HepG2 (cell line): ENCODE measurements at regions not wholly inside any gene's neighbourhood (a gene's known extent, or its start where the extent isn't known, plus 50 kb on each side); places are given as distances from the start of the nearest gene placed in this dataset.

ENCODE experiments used
- AFF4 ChIP-seq: sonication (generic); formaldehyde crosslinking; IDR thresholded peaks from 2 replicates; pipeline ENCODE4 v1.4.0; 2020; ENCODE audit warnings: missing genetic modification reagents
- DNMT1 ChIP-seq: sonication (generic); formaldehyde crosslinking; IDR thresholded peaks from 2 replicates; pipeline ENCODE4 v1.5.1; 2020; ENCODE audit warnings: mild to moderate bottlenecking, missing genetic modification reagents
- EP300 ChIP-seq, 3 experiments: sonication (generic) in 1 of 3; formaldehyde crosslinking in 1 of 3; IDR thresholded peaks; 2 replicates each; pipeline versions ENCODE4 v1.5.1 to v1.6.1; 2011 to 2020; ENCODE audit warnings: low read depth in 2 of 3, low read length in 2 of 3, borderline replicate concordance in 1 of 3, improper control_type of control experiment in 1 of 3, mild to moderate bottlenecking in 1 of 3, missing genetic modification reagents in 1 of 3, moderate library complexity in 1 of 3
- FOXJ3 ChIP-seq: sonication (generic); formaldehyde crosslinking; IDR thresholded peaks from 2 replicates; pipeline ENCODE4 v1.4.0; 2020; ENCODE audit warnings: missing genetic modification reagents, mild to moderate bottlenecking, borderline replicate concordance
- HCFC1 ChIP-seq: fragments of 150-350 bp; IDR thresholded peaks from 2 replicates; pipeline ENCODE4 v1.6.1; 2014; ENCODE audit warnings: low read depth, low read length
- HDAC1 ChIP-seq: sonication (generic); formaldehyde crosslinking; IDR thresholded peaks from 2 replicates; pipeline ENCODE4 v1.5.1; 2020; ENCODE audit warnings: mild to moderate bottlenecking, missing genetic modification reagents
- JDP2 ChIP-seq: sonication (generic); formaldehyde crosslinking; IDR thresholded peaks from 2 replicates; pipeline ENCODE4 v1.8.1; 2022; ENCODE audit warnings: missing genetic modification reagents, borderline replicate concordance
- MAZ ChIP-seq, 2 experiments: sonication (generic) in 1 of 2; formaldehyde crosslinking in 1 of 2; IDR thresholded peaks; 2 replicates each; pipeline versions ENCODE4 v1.5.0 to v1.6.1; 2012 to 2020; ENCODE audit warnings: low read depth in 2 of 2, mild to moderate bottlenecking in 2 of 2, borderline replicate concordance in 1 of 2, improper control_type of control experiment in 1 of 2, low read length in 1 of 2, missing genetic modification reagents in 1 of 2, moderate library complexity in 1 of 2
- MTA1 ChIP-seq: sonication (generic); formaldehyde crosslinking; IDR thresholded peaks from 2 replicates; pipeline ENCODE4 v1.4.0; 2020; ENCODE audit warnings: missing genetic modification reagents, mild to moderate bottlenecking, borderline replicate concordance
- MXD4 ChIP-seq: IDR thresholded peaks from 2 replicates; pipeline ENCODE4 v1.6.1; 2016; ENCODE audit warnings: mild to moderate bottlenecking, missing biosample characterization, missing genetic modification reagents
- PRDM15 ChIP-seq: sonication (generic); formaldehyde crosslinking; IDR thresholded peaks from 2 replicates; pipeline ENCODE4 v1.4.0; 2020; ENCODE audit warnings: missing genetic modification reagents
- SALL1 ChIP-seq: sonication (generic); formaldehyde crosslinking; IDR thresholded peaks from 2 replicates; pipeline ENCODE4 v1.8.0; 2022; ENCODE audit warnings: mild to moderate bottlenecking, missing genetic modification reagents
- TCF12 ChIP-seq, 2 experiments: fragments of 450-650 bp in 1 of 2; sonication (generic) in 1 of 2; formaldehyde crosslinking in 1 of 2; IDR thresholded peaks; 2 replicates each; pipeline versions ENCODE4 v1.6.1 to v1.8.0; 2017 to 2022; ENCODE audit warnings: antibody characterized with exemption in 1 of 2, mild to moderate bottlenecking in 1 of 2, missing genetic modification reagents in 1 of 2, moderate library complexity in 1 of 2
- ZBTB14 ChIP-seq: sonication (generic); formaldehyde crosslinking; IDR thresholded peaks from 2 replicates; pipeline ENCODE4 v1.4.0; 2020; ENCODE audit warnings: missing genetic modification reagents
- ZMYM4 ChIP-seq: sonication (generic); formaldehyde crosslinking; IDR thresholded peaks from 2 replicates; pipeline ENCODE4 v1.8.1; 2023; ENCODE audit warnings: mild to moderate bottlenecking, missing genetic modification reagents
- ZNF333 ChIP-seq: sonication (generic); formaldehyde crosslinking; IDR thresholded peaks from 2 replicates; pipeline ENCODE4 v1.4.0; 2020; ENCODE audit warnings: mild to moderate bottlenecking, missing genetic modification reagents, borderline replicate concordance
- ZNF513 ChIP-seq: sonication (generic); formaldehyde crosslinking; conservative IDR thresholded peaks from 2 replicates; pipeline ENCODE4 v1.5.0; 2020; ENCODE audit warnings: missing genetic modification reagents

- TF ChIP-seq AFF4 (CRISPR knock-in tag) (no peak), FOXJ3 (CRISPR knock-in tag) (0 out of 2 replicates have a peak, but pooled peaks have one; percentile 17), ZMYM4 (CRISPR knock-in tag) (peak; percentile 35; the same call in 1 of the 2 replicates), MXD4 (CRISPR knock-in tag) (no peak), ZNF333 (CRISPR knock-in tag) (no peak), MAZ (IDR thresholded peaks at IDR 0.05; ENCODE audit: borderline replicate concordance, low read depth, low read length) (no peak), MAZ (CRISPR knock-in tag; IDR thresholded peaks at IDR 0.05; ENCODE audit: low read depth) (no peak), TCF12 (IDR thresholded peaks at IDR 0.05) (no peak), TCF12 (CRISPR knock-in tag; IDR thresholded peaks at IDR 0.05) (no peak), JDP2 (CRISPR knock-in tag) (no peak), HCFC1 (no peak), ZNF513 (no peak), ZBTB14 (CRISPR knock-in tag) (no peak), HDAC1 (CRISPR knock-in tag) (no peak), SALL1 (0 out of 2 replicates have a peak, but pooled peaks have one; percentile 27), MTA1 (0 out of 2 replicates have a peak, but pooled peaks have one; percentile 22), EP300 (IDR thresholded peaks at IDR 0.05; ENCODE audit: low read depth in 2 of 2, low read length in 2 of 2) (no peak), EP300 (CRISPR knock-in tag; IDR thresholded peaks at IDR 0.05; ENCODE audit: borderline replicate concordance) (no peak), DNMT1 (no peak), PRDM15 (CRISPR knock-in tag) (0 out of 2 replicates have a peak, but pooled peaks have one; percentile 58)
Observed at GRCh38 chr2:234828382-234829073, 123.3 kb upstream of the SH3BP4 start (continued).
